ENCODE measurements at regions not wholly inside any gene's neighbourhood (a gene's known extent, or its start where the extent isn't known, plus 50 kb on each side); places are given as distances from the start of the nearest gene placed in this dataset.

DNA sequence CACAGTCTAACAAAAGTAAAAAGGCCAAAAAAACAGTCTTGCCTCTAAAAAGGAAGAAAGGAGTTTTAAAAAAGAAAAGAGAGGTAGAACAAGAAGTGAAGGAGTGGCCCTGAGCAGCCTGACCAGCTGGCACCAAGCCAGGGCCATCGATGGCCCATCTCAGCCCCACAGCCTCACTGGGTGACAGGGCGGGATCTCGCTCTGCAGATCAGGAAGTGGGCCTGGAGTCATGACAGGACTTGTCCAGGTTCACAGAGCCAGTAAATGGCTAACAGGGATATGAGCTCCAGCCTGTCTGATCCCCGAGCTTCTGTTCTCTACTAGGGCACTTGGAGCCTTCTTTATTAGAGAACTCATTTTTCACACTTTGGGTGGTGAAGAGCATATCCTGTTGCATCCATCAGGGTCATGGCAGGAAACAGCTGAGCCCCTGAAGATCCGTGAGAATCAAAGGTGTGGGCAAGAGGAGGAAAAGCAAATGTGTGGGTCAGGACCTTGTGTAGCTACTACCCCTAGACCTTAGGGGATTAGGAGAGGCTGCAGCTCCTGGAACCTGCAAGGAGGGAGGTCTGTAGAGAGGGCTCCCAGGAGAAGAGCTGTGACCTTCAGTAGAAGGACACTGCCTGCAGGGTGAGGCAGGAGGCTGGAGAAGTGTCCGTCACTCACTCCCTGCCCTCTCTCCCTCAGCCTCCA, 299.0 kb upstream of the MSX2 start:
- DNase-seq (ENCODE audit: extremely low read depth, low read depth, low spot score), result no peak

DNA sequence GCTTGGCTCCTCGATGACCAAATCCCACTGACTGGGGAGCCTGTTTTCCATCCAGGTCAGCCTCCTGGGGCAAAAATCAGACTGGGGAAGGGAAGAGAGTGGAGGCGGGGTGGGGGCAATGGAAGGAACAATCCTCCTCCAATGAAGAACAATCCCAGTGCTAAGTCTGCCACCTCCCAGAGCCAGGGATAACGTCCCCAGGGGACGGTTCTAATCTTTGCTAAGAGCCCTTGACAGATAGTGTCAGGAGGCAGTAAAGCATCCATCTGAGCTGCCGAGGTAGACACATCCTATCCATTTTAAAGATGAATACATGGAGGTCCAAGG, 298.5 kb upstream of the MSX2 start:
- no peak for DNase-seq (ENCODE audit: extremely low read depth, low read depth, low spot score)

DNA sequence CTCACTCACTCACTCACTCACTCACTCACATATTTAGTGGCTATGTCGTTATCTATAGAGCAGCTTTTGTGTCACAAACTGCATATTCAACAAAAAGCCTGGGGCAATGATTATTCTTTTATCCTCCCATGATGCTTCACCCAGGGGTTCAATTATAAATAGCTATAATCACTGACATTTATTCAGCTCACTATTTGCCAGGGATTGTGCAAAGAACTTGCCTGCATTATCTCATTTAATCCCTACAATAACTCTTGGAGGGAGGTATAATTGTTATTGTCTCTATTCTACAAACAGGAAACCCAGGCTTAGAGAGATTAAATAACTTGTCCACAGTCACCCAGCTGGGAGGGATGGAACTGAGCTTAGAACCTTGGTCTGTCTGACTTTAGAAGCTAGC, 298.0 kb upstream of the MSX2 start:
- DNase-seq (ENCODE audit: extremely low read depth, low read depth, low spot score), result no peak

DNA sequence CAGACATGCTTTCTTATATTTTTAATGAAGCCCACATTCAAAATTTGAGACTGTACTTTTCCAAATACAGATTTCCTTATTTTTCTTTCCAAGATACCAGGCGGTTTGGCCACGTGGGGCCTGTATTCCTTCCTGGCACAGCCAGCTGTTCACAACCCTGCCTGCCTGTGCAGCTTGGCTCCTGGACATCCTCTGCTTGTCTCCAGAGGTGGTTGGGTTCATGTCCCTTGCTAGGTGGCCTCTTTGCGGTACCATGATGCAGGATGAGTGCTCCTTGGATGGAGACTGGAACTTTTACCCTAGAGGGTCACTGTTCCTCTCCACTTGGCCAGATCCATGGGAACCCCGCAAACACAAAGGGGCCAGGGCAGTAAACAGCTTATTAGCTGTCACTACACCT, 297.5 kb upstream of the MSX2 start:
- no peak for DNase-seq (ENCODE audit: extremely low read depth, low read depth, low spot score)

DNA sequence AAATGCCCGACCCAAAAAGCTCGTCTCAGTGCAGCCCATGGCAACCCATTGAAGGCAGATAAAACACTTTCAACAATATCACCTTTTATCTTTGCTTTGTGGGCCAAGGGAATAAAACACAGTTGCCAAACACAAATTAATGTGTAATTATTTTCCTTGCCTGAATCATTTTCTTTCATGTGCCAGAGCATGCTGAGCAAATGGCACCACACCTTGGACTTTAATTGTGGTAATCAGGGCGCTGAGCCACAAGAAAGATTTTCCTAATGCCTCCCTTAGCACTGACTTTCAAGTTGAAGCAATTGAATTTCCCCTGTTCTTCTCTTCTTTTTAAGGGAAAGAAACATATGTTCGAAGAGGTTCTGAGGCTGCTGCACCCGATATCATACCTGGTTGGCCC, 297.1 kb upstream of the MSX2 start:
- DNase-seq (ENCODE audit: extremely low read depth, low read depth, low spot score), result no peak

DNA sequence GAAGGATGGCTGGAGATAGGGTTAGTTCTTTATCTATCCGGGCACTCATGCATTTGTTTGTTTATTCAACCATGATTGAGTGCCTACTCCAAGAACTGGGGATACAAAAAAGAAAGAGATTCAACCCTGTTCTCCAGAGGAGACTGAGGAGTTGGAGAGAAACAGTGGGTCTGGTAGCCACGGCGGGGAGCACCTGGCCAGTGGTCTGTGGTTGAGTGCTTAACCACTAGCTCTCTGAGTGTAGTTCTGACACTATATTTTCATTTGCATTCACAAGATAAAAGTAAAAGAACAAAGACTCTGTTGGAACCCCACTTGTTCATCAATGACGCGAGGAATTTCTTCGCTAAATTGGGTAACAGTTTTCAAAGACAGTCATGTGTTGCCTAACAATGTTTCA, 295.5 kb upstream of the MSX2 start:
- DNase-seq (ENCODE audit: extremely low read depth, low read depth, low spot score), result no peak

DNA sequence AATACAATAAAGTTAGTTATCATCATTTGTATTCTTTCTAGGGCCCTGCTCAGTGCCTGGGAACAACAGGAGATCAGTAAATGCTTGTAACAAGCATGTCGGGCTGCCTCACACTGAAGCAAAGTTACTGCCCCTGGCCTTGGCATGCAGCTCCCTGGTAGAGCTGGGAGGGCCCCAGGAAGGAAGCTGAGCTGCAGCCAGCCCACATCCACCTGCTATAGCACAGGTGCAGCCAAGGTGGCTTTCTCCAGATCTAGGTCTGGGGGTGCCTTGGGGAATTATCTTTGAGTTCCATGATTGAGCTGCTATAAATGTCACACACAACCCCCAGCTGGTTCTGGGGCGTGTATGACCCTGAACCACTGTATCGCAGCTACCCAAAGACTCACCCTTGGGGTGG, 293.4 kb upstream of the MSX2 start:
- DNase-seq (ENCODE audit: extremely low read depth, low read depth, low spot score), result no peak

DNA sequence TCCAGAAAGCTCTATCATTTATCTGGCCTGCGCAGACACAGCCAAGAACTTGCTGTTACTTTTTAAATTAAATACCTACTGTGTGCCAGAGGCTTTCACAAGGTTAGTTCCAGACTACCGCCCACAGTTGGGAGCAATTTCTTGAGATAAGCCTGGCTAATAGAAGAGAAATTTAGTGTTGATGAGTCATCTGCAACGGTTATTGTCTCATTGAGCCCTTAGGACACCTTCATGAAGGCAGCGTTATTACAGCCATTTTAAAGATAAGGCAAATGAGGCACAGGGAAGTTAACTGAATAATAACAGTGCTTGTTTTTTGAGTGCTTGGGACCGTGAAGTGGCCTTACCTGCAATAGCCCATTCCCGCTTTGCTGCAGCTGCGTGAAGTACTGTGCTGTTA, 292.9 kb upstream of the MSX2 start:
- no peak for DNase-seq (ENCODE audit: extremely low read depth, low read depth, low spot score)

DNA sequence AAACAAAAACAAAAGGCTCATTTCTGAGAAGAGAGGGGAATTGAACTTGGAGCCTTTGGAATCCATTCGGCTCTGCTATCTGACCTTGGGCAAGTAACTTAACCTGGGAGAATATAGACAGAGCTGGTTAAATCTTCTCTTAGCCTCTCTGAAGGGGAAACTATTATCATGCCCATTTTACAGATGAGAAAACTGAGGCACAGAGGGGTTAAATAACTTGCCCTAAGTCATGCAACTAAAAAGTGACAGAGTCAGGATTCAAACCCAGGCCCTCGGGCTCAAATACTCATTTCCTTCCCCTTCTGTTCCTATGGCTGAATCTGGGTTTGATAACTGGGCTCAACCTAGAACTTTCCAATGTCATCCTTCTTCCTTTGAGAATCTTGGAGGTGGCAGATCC, 291.3 kb upstream of the MSX2 start:
- DNase-seq (ENCODE audit: extremely low read depth, low read depth, low spot score), result no peak

DNA sequence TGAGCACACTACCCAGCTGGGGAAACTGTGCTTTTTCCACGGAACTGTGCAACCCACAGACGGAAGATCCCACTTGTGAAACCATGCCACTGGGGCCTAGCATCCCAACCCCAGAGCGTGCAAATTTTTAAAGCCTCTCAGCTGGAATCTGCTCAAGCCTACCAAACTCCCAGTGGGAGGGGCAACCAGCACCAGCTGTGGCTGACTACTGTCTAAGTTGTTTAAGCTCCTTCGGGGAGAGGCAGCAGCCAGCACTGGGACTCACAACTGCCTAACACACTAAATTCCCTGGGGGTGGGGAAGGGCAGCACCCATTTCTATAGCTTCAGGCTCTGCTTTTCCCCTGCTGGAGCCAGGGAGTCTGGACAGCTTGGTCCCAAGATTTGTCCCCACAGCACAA, 287.6 kb upstream of the MSX2 start:
- no peak for DNase-seq (ENCODE audit: extremely low read depth, low read depth, low spot score)

DNA sequence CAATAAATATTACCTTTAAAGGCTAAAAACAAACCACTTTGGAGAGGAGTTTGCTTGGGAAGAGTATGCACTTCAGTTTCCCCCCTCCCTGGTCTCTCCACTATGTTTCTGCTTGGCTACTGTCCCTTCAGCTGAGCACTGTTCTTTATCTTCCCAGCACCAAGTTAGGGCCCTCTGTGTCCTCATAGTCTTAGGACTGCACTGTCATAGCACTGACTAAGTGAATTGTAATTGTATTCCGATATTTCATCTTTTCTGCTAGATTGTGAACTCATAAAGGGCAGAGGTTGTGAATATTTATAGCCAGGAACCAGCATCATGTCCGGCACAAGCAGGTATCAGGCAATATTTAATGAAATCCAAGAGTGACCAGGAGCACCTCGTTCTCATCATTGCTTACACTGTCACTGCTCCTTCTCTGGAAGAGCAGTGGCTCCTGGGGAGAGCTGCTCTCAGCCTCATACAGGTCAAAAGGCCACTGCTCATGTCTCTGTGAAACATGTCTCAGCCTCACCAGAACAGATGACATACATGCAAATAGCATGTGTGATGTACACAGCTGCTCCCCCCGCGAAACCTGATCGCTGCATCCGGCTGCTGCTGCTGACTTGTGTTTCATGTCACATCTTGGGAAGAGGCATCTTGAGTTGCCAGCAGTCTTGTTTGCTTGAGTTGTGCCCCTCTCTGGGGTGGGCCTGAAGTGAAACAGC, 279.7 kb upstream of the MSX2 start:
- no peak for DNase-seq (ENCODE audit: extremely low read depth, low read depth, low spot score)

DNA sequence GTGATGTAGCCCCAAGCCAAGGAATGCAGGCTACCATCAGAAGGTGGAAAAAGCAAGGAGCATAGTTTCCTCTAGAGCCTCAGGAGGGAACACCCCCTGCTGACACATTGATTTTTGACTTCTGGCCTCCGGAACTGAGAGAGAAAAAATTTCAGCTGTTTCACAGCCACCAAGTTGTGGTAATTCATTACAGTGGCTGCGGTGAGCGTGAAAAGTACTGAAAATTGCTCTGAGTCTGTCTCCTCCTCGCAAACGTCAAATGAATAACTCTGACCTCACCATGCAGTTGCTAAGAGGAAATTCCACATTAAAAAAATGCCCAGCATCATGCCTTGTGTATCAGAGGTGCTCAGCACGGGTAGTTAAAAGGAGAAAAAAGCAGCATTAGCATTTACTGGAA, 277.9 kb upstream of the MSX2 start:
- DNase-seq (ENCODE audit: extremely low read depth, low read depth, low spot score), result no peak

DNA sequence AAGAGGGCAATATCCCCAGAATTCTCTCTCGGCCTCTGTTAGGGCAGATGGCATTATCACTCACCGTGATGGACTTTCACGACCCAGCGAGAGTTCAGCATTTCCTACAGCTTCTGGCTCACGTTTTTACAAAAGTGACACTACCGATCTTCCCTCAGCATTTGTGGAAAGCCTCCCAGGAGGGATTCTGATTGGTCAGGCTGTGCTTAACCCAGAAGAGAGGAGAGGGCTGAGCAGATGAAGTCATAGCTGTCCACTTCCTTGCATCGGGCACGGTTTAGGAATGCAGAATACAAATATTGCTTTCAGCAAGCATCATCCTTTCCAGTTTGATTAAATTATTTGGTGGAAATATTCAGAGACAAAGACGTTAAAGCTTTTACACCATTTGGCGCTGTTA, 277.4 kb upstream of the MSX2 start:
- DNase-seq (ENCODE audit: extremely low read depth, low read depth, low spot score), result no peak

DNA sequence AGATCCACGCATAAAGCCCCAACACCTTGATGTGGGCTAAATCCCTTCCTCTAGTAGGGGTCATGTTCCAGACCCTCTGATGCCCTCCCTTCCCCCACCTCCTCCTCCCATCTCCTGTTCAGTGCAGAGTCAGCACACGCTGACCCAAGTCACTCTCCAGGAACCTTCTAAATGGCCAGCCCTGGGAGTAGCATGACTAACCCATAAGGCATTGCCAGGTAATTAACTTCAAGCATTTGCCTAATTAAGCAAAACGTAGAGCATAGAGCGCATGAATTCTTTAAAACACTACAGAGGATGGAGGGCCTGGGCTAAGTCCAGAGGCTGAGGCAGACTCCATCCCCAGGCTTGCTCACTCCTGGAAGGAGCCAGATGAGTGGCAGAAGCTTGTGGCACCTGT, 276.3 kb upstream of the MSX2 start:
- no peak for DNase-seq (ENCODE audit: extremely low read depth, low read depth, low spot score)

DNA sequence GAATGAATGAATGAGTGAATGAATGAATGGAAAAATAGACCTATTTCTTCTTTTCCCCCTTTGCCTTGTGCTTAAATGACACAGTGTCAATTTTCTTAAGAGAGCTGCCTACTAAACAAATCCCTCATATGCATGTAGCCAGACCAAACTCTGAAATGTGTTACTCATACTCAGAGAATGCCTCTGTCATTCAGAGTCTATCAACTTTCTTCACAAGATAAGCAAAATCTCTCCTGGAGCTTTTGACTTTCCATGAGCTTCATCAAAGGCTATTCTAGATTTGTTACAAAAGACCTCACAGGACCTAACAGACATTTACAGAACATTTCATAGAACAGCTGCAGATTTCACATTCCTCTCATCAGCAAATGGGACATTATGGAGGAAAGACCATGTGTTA, 275.7 kb upstream of the MSX2 start:
- no peak for DNase-seq (ENCODE audit: extremely low read depth, low read depth, low spot score)

DNA sequence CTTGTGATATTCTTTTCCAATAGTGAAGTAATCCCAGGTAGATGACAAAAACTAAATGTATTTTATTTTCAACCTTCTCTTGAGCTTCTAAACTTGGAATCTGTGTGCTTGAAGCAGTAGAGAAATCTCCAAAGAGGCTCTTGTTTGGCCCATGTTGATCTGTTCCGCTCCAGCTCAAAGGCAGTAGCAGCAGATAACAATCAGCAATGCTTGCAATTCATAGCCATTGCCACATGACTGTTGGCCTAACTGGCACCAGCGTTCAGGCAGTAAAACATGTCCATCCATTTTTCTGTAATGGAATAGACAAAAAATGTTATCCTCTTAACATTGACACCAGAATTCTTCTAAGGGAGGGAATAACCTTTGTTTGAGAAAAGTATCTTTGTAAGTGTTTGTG, 270.7 kb upstream of the MSX2 start:
- no peak for DNase-seq (ENCODE audit: extremely low read depth, low read depth, low spot score)

DNA sequence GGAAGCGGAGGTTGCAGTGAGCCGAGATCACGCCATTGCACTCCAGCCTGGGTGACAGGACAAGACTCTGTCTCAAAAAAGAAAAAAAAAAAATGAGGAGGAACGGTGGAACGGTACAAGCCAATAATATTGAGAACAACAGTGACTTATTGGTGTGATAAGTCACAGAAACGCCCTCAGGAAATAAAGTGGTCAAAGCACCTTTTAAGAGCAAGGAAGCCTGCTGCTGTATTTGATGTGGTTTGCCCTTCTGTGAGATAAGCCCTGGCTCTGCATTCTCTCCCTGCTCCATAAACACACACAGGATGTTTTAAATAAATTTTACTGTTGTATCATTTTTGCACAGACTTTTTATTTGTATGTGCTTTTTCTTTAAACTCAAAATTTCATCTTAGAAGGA, 269.9 kb upstream of the MSX2 start:
- DNase-seq (ENCODE audit: extremely low read depth, low read depth, low spot score), result no peak

DNA sequence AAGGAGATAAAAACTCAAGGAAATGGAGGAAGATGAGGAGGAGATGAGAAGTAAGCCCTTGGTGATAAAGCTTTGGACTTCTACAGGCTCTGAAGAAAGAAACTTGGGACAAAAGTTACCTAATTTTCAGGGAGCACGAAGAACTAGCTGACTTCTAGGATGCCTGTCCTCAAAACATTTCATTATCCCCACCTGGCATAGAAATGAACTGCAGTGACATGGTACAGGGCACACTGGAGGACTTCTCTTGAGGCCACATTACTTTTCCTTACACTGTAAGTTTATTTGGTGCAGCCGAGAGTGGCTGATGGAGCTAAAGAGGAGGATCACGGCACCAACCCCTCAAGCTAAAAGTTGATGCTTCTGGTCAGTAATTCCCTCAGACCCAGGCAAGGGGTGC, 269.5 kb upstream of the MSX2 start:
- no peak for DNase-seq (ENCODE audit: extremely low read depth, low read depth, low spot score)

DNA sequence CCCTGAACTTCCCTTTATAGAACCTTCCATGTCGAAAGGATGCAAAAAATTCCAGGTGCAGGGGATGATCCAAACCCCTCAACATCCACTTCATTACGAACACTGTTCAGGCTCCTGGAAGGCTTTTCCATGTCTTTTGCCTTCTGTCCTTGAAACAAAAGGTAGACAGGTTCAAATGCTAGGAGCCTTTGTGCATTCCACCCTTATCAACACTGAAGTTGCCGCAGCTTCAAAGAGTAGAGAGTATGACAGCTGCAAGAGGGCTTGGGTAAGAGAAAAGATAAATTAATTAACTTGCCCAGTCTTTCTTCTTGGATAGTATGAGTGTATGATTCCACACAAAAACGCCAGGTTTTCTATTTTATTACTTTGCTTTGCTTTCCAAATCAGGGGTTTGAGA, 269.1 kb upstream of the MSX2 start:
- DNase-seq (ENCODE audit: extremely low read depth, low read depth, low spot score), result no peak

DNA sequence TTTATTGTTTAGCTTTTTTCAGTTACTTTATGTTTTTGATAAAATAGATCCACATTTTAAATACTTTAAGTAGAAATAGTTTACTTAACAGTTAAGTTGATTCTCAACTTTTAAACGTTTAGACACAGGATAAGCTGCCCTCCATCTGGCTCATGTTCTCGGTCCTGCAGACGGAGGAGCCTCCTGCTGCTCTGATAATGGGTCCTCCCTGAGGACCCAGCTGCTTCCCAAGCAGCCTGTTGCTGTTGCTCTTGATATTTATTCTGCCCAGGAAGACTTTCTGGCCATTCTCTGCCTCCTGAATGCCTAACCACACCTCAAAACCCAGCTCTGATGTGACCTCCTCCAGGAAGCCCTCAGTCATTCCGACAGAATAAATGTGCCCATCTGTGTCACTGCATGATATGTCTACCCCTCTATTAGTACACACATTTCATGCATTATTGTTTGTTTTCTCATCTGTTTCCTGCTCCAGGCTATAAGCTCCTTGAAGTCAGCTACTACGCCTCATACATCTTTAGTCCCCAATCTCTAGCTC, 267.2 kb upstream of the MSX2 start:
- no peak for DNase-seq (ENCODE audit: extremely low read depth, low read depth, low spot score)

DNA sequence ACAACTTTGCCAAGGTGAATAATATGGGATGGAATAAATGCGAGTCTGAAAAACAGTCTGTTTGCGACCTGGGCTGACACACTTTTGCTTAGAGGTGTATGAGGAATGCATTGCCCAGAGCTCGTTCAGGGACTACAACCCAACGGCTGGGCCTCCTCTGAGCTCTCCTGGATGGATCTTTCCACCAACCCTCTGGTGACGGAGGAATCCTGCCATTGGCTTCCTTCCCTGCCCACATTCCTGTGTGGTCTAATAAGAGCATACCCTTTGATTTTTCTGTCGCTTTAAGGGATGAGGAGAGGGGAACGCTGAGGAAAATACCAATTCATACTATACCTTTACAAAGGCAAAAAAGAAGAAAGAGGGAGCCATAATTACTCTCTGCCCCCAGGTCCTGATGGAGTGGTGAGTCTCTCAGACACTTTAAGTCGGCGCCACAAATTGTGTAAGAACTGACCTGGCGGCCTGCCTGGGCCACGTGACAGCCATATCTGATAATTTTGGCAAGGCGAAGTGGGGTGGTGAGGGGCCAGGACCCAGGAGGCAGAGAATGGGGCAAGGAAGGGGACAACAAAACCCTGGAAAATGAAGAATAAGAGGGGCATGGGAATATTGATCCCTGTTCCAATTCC, 265.2 kb upstream of the MSX2 start:
- DNase-seq (ENCODE audit: extremely low read depth, low read depth, low spot score), result no peak

DNA sequence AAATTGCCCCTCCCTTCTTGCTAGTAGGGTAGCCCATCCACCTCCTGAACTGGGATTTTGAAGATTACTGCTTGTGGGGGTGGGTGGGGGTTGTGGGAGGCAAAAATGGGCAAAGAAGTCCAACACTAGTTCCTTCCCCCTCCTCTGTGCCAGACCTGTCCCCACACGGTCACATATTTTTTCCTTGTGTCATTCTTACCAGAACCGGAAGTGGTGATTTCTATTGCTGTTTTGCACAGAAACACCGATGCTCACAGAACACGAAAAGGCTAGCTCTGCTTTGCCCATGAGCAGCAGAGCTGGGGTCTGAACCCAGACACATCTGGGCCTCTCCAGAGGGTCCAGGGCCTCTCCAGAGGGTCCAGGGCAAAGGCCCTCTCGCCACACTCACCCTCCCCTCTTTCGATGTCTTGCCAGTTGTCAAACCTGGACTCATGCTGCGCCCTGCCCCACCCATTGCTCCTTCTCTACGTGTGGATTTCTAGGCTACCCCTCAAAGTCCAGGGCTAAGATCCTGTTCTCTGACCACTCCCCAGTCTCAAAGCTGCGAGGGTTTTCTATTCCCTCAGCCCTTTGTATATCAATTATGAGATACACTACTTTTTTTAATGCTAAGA, 264.4 kb upstream of the MSX2 start:
- DNase-seq (ENCODE audit: extremely low read depth, low read depth, low spot score), result no peak
